ENCODE measurements at regions not wholly inside any gene's neighbourhood (a gene's known extent, or its start where the extent isn't known, plus 50 kb on each side); places are given as distances from the start of the nearest gene placed in this dataset.
A peak's percentile ranks its signal among the peaks of the same experiment; 100 is the strongest.

DNA sequence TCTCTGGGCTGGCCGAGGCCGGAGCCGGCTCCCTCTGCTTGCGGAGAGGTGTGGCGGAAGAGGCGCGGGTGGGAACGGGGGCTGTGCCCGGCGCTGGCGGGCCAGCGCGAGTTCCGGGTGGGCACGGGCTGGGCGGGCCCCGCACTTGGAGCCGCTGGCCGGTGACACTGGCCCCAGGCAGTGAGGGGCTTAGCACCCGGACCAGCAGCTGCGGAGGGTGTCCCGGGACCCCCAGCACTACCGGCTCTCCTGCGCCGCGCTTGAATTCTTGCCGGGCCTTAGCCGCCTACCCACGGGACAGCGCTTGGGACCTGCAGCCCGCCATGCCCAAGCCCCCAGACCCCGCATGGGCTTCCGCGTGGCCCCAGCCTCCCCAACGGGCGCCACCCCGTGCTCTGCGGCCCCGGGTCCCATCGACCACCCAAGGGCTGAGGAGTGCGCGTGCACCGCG, 736.3 kb upstream of the ARRDC4 start:
- Histone ChIP-seq H3K36me3 (replicated peaks; ENCODE audit: insufficient read depth, low read length) (no peaks in the 10 kb centered on the region), H2AFZ (ENCODE audit: low read length) (no peak overlapping the region)
- no peak for TF ChIP-seq EZH2phosphoT487 (IDR thresholded peaks at IDR 0.05; ENCODE audit: low read length)
- TF ChIP-seq EZH2 (optimal IDR thresholded peaks at IDR 0.05; ENCODE audit: low read depth, low read length): no peak

DNA sequence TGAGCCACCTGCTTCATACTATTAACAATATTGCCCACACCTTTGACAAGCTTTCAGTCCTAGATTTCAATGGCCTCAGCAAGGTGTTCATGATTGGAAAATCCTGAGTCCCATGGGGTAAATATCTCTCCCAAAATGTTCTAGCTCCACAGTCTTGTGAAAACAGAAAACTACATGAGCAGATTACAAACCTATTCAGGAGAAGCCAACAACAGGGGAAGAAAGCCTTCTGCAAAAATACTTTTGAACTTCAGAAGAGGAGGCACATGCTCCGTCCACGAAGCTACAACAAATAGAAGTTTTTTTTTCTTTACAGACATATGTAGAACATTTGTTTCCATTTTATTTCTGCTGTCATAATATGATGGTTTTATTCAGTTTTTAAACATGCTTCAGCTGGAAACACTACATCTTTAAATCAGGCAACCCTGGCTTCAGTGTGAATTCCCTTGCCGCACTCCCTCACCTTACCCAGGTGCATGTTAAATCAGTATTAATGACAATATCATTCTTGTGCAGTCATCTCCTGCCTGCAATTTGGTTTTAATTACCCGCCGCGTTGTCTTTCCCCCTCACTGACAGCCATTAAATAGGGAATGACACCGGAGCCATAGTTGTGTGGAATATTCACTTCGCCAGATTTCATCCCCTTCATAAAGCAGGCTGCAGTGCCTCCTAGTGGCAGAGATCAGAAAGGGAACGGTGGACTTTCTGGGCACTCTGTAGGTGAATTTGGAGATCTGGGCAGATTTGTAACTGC, 725.5 kb upstream of the ARRDC4 start:
- peak; percentile 58 for DNase-seq
- Histone ChIP-seq H3K9me2 (replicated peaks; ENCODE audit: insufficient read depth, low read length) (no peaks in the 10 kb centered on the region), H3K36me3 (replicated peaks; ENCODE audit: insufficient read depth, low read length) (no peaks in the 10 kb centered on the region), H4K20me1 (ENCODE audit: insufficient read depth, low read length) (no peaks in the 10 kb centered on the region), H3K27ac (ENCODE audit: low read length) (no peak overlapping the region), H3K9ac (ENCODE audit: low read length) (no peak overlapping the region), H3K4me2 (ENCODE audit: low read depth, low read length) (peak overlapping the region; percentile 24; the same call in 1 of the 2 replicates), H2AFZ (ENCODE audit: low read length) (no peak overlapping the region), H3K27me3 (replicated peaks; ENCODE audit: insufficient read depth, low read length) (no peaks in the 10 kb centered on the region), H3K79me2 (ENCODE audit: low read length) (no peaks in the 10 kb centered on the region), H3K4me1 (ENCODE audit: low read length) (no peaks in the 10 kb centered on the region), H3F3A (ENCODE audit: insufficient read depth, low read length) (no peaks in the 10 kb centered on the region), H3K4me3 (ENCODE audit: low read length) (peak overlapping the region; percentile 31; the same call in 1 of the 2 replicates), H3K9me3 (replicated peaks; ENCODE audit: insufficient read depth, low read length) (no peaks in the 10 kb centered on the region)
- TF ChIP-seq, protein P1, sequence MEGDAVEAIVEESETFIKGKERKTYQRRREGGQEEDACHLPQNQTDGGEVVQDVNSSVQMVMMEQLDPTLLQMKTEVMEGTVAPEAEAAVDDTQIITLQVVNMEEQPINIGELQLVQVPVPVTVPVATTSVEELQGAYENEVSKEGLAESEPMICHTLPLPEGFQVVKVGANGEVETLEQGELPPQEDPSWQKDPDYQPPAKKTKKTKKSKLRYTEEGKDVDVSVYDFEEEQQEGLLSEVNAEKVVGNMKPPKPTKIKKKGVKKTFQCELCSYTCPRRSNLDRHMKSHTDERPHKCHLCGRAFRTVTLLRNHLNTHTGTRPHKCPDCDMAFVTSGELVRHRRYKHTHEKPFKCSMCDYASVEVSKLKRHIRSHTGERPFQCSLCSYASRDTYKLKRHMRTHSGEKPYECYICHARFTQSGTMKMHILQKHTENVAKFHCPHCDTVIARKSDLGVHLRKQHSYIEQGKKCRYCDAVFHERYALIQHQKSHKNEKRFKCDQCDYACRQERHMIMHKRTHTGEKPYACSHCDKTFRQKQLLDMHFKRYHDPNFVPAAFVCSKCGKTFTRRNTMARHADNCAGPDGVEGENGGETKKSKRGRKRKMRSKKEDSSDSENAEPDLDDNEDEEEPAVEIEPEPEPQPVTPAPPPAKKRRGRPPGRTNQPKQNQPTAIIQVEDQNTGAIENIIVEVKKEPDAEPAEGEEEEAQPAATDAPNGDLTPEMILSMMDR (IDR thresholded peaks at IDR 0.05; ENCODE audit: low read length): peak; percentile 86
- TF ChIP-seq EZH2phosphoT487 (IDR thresholded peaks at IDR 0.05; ENCODE audit: low read length) (no peak), EZH2 (optimal IDR thresholded peaks at IDR 0.05; ENCODE audit: low read depth, low read length) (no peak)

More for the DNA sequence above, 736.3 kb upstream of the ARRDC4 start:
- Histone ChIP-seq H3K4me2 (ENCODE audit: low read depth, low read length) (no peak overlapping the region), H4K20me1 (ENCODE audit: insufficient read depth, low read length) (no peaks in the 10 kb centered on the region), H3K27me3 (replicated peaks; ENCODE audit: insufficient read depth, low read length) (no peaks in the 10 kb centered on the region), H3F3A (ENCODE audit: insufficient read depth, low read length) (no peaks in the 10 kb centered on the region), H3K9ac (ENCODE audit: low read length) (no peak overlapping the region), H3K4me3 (ENCODE audit: low read length) (no peak overlapping the region), H3K27ac (ENCODE audit: low read length) (no peak overlapping the region), H3K9me3 (replicated peaks; ENCODE audit: insufficient read depth, low read length) (no peaks in the 10 kb centered on the region), H3K9me2 (replicated peaks; ENCODE audit: insufficient read depth, low read length) (no peaks in the 10 kb centered on the region), H3K4me1 (ENCODE audit: low read length) (no peaks in the 10 kb centered on the region), H3K79me2 (ENCODE audit: low read length) (no peaks in the 10 kb centered on the region)
- DNase-seq: no peak

DNA sequence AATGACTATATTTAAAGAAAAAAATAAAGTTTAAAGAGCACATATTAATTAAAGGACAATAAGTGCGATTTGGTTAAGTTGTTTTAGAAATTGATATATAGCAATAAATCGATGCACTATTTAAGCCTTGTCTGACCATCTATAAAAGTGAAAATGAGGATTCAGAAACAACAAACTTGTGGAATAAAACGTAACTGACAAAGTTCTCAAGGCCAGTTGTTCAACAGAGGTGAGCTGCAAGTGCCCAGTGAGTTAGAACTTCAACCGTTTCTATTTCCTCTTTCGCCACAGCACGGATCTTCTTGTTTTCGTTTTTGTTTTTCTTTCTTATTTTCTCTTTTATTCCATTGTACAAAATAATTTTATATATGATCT, 724.9 kb upstream of the ARRDC4 start:
- peak overlapping the region; percentile 24; the same call in 1 of the 2 replicates for H3K4me2 ChIP-seq (ENCODE audit: low read depth, low read length)
- no peaks in the 10 kb centered on the region for H4K20me1 ChIP-seq (ENCODE audit: insufficient read depth, low read length)
- peak overlapping the region; percentile 31; the same call in 1 of the 2 replicates for H3K4me3 ChIP-seq (ENCODE audit: low read length)
- peak; percentile 18 for DNase-seq
- H2AFZ ChIP-seq (ENCODE audit: low read length): no peak overlapping the region
- H3K27ac ChIP-seq (ENCODE audit: low read length): no peak overlapping the region
- H3K4me1 ChIP-seq (ENCODE audit: low read length): no peaks in the 10 kb centered on the region
- H3K79me2 ChIP-seq (ENCODE audit: low read length): no peaks in the 10 kb centered on the region
- H3K9ac ChIP-seq (ENCODE audit: low read length): no peak overlapping the region
- no peaks in the 10 kb centered on the region for H3K9me3 ChIP-seq (replicated peaks; ENCODE audit: insufficient read depth, low read length)
- H3F3A ChIP-seq (ENCODE audit: insufficient read depth, low read length): no peaks in the 10 kb centered on the region
- H3K27me3 ChIP-seq (replicated peaks; ENCODE audit: insufficient read depth, low read length): no peaks in the 10 kb centered on the region
- TF ChIP-seq, protein P1 (IDR thresholded peaks at IDR 0.05; ENCODE audit: low read length): no peak
- TF ChIP-seq EZH2 (optimal IDR thresholded peaks at IDR 0.05; ENCODE audit: low read depth, low read length) (no peak), EZH2phosphoT487 (IDR thresholded peaks at IDR 0.05; ENCODE audit: low read length) (no peak)
- H3K36me3 ChIP-seq (replicated peaks; ENCODE audit: insufficient read depth, low read length): no peaks in the 10 kb centered on the region
- no peaks in the 10 kb centered on the region for H3K9me2 ChIP-seq (replicated peaks; ENCODE audit: insufficient read depth, low read length)

DNA sequence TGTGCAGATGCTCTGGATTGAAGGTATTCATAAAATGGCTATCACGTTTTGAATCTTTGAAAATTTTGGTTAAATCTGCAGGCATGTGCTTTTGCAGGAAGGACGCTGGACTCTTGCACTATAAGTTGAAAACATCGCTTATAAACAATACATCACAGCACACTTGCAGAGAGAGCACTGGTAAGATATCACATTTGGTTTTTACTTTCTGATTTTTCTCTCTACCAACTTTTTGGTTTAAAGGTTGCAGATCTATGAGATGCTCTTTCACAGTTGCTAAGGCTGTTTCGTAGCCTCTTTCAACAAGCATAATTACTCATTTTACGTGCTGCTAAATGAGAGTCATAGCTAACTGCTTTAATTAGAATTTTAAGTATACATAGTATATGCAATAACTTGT, 724.4 kb upstream of the ARRDC4 start:
- H3K4me3 ChIP-seq (ENCODE audit: low read length): no peak overlapping the region
- no peak overlapping the region for H3K9ac ChIP-seq (ENCODE audit: low read length)
- H3K9me2 ChIP-seq (replicated peaks; ENCODE audit: insufficient read depth, low read length): no peaks in the 10 kb centered on the region
- no peaks in the 10 kb centered on the region for H3K36me3 ChIP-seq (replicated peaks; ENCODE audit: insufficient read depth, low read length)
- no peak overlapping the region for H2AFZ ChIP-seq (ENCODE audit: low read length)
- no peaks in the 10 kb centered on the region for H3K4me1 ChIP-seq (ENCODE audit: low read length)
- no peaks in the 10 kb centered on the region for H4K20me1 ChIP-seq (ENCODE audit: insufficient read depth, low read length)
- H3K4me2 ChIP-seq (ENCODE audit: low read depth, low read length): no peak overlapping the region
- H3K9me3 ChIP-seq (replicated peaks; ENCODE audit: insufficient read depth, low read length): no peaks in the 10 kb centered on the region
- no peaks in the 10 kb centered on the region for H3F3A ChIP-seq (ENCODE audit: insufficient read depth, low read length)
- no peaks in the 10 kb centered on the region for H3K79me2 ChIP-seq (ENCODE audit: low read length)
- H3K27ac ChIP-seq (ENCODE audit: low read length): no peak overlapping the region
- TF ChIP-seq, protein P1 (IDR thresholded peaks at IDR 0.05; ENCODE audit: low read length): no peak
- TF ChIP-seq EZH2 (optimal IDR thresholded peaks at IDR 0.05; ENCODE audit: low read depth, low read length) (no peak), EZH2phosphoT487 (IDR thresholded peaks at IDR 0.05; ENCODE audit: low read length) (no peak)
- H3K27me3 ChIP-seq (replicated peaks; ENCODE audit: insufficient read depth, low read length): no peaks in the 10 kb centered on the region
- no peak for DNase-seq

Data from MM.1S (cell line).